ENCODE measurements at regions not wholly inside any gene's neighbourhood (a gene's known extent, or its start where the extent isn't known, plus 50 kb on each side); places are given as distances from the start of the nearest gene placed in this dataset.

- TF ChIP-seq CTCF (IDR thresholded peaks at IDR 0.05): no peak
- no peak for TF ChIP-seq POLR2AphosphoS5 (IDR thresholded peaks at IDR 0.05)
- no peak for TF ChIP-seq POLR2A (IDR thresholded peaks at IDR 0.05)
These were observed 336.9 kb downstream of the SNAPC1 start for GRCh38 chr14:62099091-62099490.
